Naive thymus-derived CD4-positive, alpha-beta T cell (primary cell): ENCODE measurements at regions not wholly inside any gene's neighbourhood (a gene's known extent, or its start where the extent isn't known, plus 50 kb on each side); places are given as distances from the start of the nearest gene placed in this dataset.

Experiments used
- ATAC-seq: fragments of 150-1000 bp; cut with Tn5 transposase; 2 replicates; pipeline ENCODE4 v1.10.0; 2021; ENCODE audit warnings: mild to moderate bottlenecking, moderate library complexity
- CTCF ChIA-PET: fragments of 350-600 bp; sonication (Branson Sonifier 250); formaldehyde crosslinking; loops from one replicate; lab custom pipeline; 2021; ENCODE audit warnings: antibody characterized with exemption; lab: Charles Lee
- POLR2A ChIA-PET: fragments of 350-600 bp; sonication (Branson Sonifier 250); formaldehyde crosslinking; loops from one replicate; lab custom pipeline; 2021; ENCODE audit warnings: antibody characterized with exemption, inconsistent platforms; lab: Charles Lee
- DNase-seq, 9 donors: peaks; one replicate each; pipeline versions ENCODE4 v3.0.0 to v3.0.0-alpha.2; 2020 to 2022; ENCODE audit warnings: mixed read lengths in 1 of 9
- H3K27ac ChIP-seq: one replicate; pipeline ENCODE4 v1.7.0; 2013; ENCODE audit warnings: mild to moderate bottlenecking, low read depth, low read length, moderate library complexity
- H3K27me3 ChIP-seq, 2 donors: one replicate each; pipeline ENCODE4 v1.7.0; 2013; ENCODE audit warnings: low read length in 2 of 2, mild to moderate bottlenecking in 2 of 2, moderate library complexity in 2 of 2; ENCODE audit not compliant: control insufficient read depth in 2 of 2, insufficient read depth in 2 of 2
- H3K36me3 ChIP-seq, 3 experiments: 1 replicate in 2 of 3; 2 replicates in 1 of 3; pipeline ENCODE4 v1.7.0; 2013; ENCODE audit warnings: low read length in 3 of 3, mild to moderate bottlenecking in 3 of 3, moderate library complexity in 1 of 3; ENCODE audit not compliant: insufficient read depth in 3 of 3, control insufficient read depth in 2 of 3
- H3K4me1 ChIP-seq, 2 donors: one replicate each; pipeline ENCODE4 v1.7.0; 2013; ENCODE audit warnings: low read length in 2 of 2, mild to moderate bottlenecking in 2 of 2, moderate library complexity in 1 of 2; ENCODE audit not compliant: control insufficient read depth in 2 of 2, insufficient read depth in 2 of 2
- H3K4me3 ChIP-seq: 2 replicates; pipeline ENCODE4 v1.7.0; 2013; ENCODE audit warnings: mild to moderate bottlenecking, low read length
- H3K9me3 ChIP-seq, 3 experiments: 1 replicate in 2 of 3; 2 replicates in 1 of 3; pipeline ENCODE4 v1.7.0; 2013; ENCODE audit warnings: low read length in 3 of 3; ENCODE audit not compliant: control insufficient read depth in 2 of 3
- H3K27ac Mint-ChIP-seq, 9 donors: one replicate each; pipeline ENCODE4 v1.8.0; 2020 to 2022; ENCODE audit warnings: mixed read lengths in 9 of 9, mild to moderate bottlenecking in 8 of 9, moderate library complexity in 5 of 9, inconsistent platforms in 2 of 9
- H3K27me3 Mint-ChIP-seq, 5 donors: one replicate each; pipeline ENCODE4 v1.8.0; 2021 to 2022; ENCODE audit warnings: mixed read lengths in 5 of 5, mild to moderate bottlenecking in 1 of 5
- H3K36me3 Mint-ChIP-seq, 5 donors: one replicate each; pipeline ENCODE4 v1.8.0; 2020 to 2022; ENCODE audit warnings: mixed read lengths in 5 of 5, mild to moderate bottlenecking in 3 of 5, inconsistent platforms in 1 of 5
- H3K4me1 Mint-ChIP-seq, 7 donors: one replicate each; pipeline ENCODE4 v1.8.0; 2020 to 2022; ENCODE audit warnings: mixed read lengths in 7 of 7, mild to moderate bottlenecking in 3 of 7, inconsistent platforms in 1 of 7
- H3K4me3 Mint-ChIP-seq, 10 donors: one replicate each; pipeline ENCODE4 v1.8.0; 2020 to 2022; ENCODE audit warnings: mild to moderate bottlenecking in 10 of 10, mixed read lengths in 10 of 10, moderate library complexity in 6 of 10, inconsistent platforms in 2 of 10
- H3K9me3 Mint-ChIP-seq, 11 donors: one replicate each; pipeline ENCODE4 v1.8.0; 2020 to 2022; ENCODE audit warnings: mixed read lengths in 11 of 11, mild to moderate bottlenecking in 4 of 11, inconsistent platforms in 1 of 11, moderate library complexity in 1 of 11
- intact Hi-C, 2 donors: fragments of 100-400 bp; cut with micrococcal nuclease; formaldehyde crosslinking; loops; one replicate each; pipeline ENCODE4 v1.15.1; 2023

DNA sequence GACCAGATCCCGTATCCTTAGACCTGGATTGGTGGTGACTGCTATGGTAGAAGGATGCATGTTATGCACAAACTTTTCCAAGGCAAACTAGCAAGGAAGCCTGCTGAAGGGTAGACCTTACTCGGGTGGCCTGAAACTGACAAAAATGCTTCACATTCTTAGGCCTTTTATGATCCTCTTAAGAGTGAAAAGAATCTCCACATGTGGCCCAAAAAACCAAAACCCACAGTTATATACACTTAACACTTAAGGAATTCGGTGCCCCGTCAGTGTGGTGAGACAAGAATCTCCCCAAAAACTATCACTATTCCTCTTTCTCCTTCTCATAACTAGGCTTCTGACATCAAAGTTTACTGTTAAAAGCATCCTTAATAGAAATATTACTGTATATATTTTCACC is 130.1 kb upstream of the SOX2 start:
- Mint-ChIP-seq H3K27ac (no peak overlapping the region), H3K4me3 (no peak overlapping the region), H3K27me3 (no peaks in the 10 kb centered on the region), H3K4me1 (no peaks in the 10 kb centered on the region), H3K36me3 (no peaks in the 10 kb centered on the region), H3K9me3 (peaks cover 0 to 25% (median 1%) of the 10 kb centered on the region in 11 donors)
- H3K36me3 ChIP-seq, result no peaks in the 10 kb centered on the region
- no peaks in the 10 kb centered on the region for H3K27me3 ChIP-seq
- DNase-seq, result no peak
- no peak for ATAC-seq
- H3K4me1 ChIP-seq, result no peaks in the 10 kb centered on the region
- intact Hi-C loops, result no loop called here
- no peaks in the 10 kb centered on the region for H3K9me3 ChIP-seq
- ChIA-PET POLR2A (no interaction called here), CTCF (no interaction called here)
- H3K27ac ChIP-seq, result no peak overlapping the region
- no peak overlapping the region for H3K4me3 ChIP-seq

DNA sequence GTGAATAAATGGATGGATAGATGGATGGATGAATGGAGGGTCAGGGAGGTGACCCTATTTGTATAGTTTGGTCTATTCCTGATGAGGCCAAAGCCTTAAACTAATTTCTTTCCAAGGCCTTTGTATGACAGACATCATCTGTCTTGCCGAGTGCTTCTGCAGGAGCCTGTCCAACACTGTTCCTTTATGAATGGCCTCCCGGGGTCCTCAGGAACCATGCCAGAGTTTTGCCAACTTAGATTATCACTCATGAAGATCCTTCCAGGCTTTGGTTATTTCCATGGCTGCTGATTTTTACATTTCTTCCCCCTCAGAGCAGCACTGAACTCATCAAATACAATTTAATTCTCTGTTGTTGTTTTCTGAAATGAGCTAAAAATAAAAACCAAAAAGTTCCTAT is 133.0 kb upstream of the SOX2 start:
- Histone ChIP-seq H3K36me3 (no peaks in the 10 kb centered on the region), H3K27ac (no peak overlapping the region), H3K4me1 (no peaks in the 10 kb centered on the region), H3K4me3 (no peak overlapping the region), H3K9me3 (no peaks in the 10 kb centered on the region), H3K27me3 (no peaks in the 10 kb centered on the region)
- Mint-ChIP-seq H3K9me3 (peaks cover 0 to 9% (median 0%) of the 10 kb centered on the region in 11 donors), H3K4me1 (no peaks in the 10 kb centered on the region), H3K36me3 (no peaks in the 10 kb centered on the region), H3K27ac (no peak overlapping the region), H3K27me3 (no peaks in the 10 kb centered on the region), H3K4me3 (no peak overlapping the region)
- no peak for DNase-seq
- no peak for ATAC-seq
- CTCF ChIA-PET, result no interaction called here
- intact Hi-C loops, result no loop called here
- POLR2A ChIA-PET, result no interaction called here

DNA sequence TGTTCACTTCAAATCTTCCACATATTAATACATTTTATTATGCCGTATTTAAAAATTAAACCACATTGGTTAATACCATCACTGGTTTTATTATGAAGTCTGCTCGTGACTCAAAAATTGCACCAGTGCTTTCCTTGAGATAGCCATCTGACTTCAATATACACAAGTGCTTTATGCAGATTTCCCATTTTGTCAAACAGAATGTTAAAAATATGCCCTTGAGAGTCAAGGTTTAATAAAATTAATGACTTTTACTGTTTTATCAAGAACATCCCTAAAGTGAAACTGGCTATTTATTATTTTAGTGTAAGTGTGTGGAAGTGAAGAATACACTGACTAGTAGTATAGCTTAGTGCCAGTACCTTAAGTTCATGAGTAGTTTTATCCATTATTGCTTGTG is 139.3 kb upstream of the SOX2 start:
- ATAC-seq, result no peak

DNA sequence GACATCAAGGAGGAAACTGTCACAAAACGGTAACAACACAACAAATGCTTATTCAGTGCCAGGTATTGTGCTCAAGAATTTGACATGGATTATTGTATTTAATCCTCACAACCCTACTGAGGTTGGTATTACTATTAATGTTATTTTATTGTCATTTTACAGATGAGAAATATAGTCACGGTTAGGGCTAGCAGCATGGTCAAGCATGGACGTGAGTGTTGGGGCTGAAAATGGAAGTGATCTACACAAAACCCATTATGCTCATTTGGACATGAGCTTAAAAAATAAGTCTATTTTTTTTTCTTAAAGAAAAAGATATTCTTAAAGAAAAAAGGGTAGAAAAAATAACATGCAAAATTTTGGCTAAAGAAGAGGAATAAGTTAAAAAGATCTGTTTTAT is 141.3 kb upstream of the SOX2 start:
- Mint-ChIP-seq H3K4me1 (no peaks in the 10 kb centered on the region), H3K27me3 (no peaks in the 10 kb centered on the region), H3K27ac (no peak overlapping the region), H3K4me3 (no peak overlapping the region), H3K9me3 (peaks cover 0 to 8% (median 2%) of the 10 kb centered on the region in 11 donors), H3K36me3 (no peaks in the 10 kb centered on the region)
- ChIA-PET POLR2A (no interaction called here), CTCF (no interaction called here)
- H3K27ac ChIP-seq, result no peak overlapping the region
- DNase-seq, result no peak
- no peaks in the 10 kb centered on the region for H3K27me3 ChIP-seq
- H3K36me3 ChIP-seq, result no peaks in the 10 kb centered on the region
- no peak overlapping the region for H3K4me3 ChIP-seq
- intact Hi-C loops, result no loop called here
- no peak for ATAC-seq
- no peaks in the 10 kb centered on the region for H3K4me1 ChIP-seq
- no peaks in the 10 kb centered on the region for H3K9me3 ChIP-seq

More for the DNA sequence above, 139.3 kb upstream of the SOX2 start:
- Mint-ChIP-seq H3K27me3 (no peaks in the 10 kb centered on the region), H3K27ac (no peak overlapping the region), H3K36me3 (no peaks in the 10 kb centered on the region), H3K4me3 (no peak overlapping the region), H3K4me1 (no peaks in the 10 kb centered on the region), H3K9me3 (peaks cover 0 to 8% (median 2%) of the 10 kb centered on the region in 11 donors)
- Histone ChIP-seq H3K36me3 (no peaks in the 10 kb centered on the region), H3K9me3 (no peaks in the 10 kb centered on the region), H3K27ac (no peak overlapping the region), H3K27me3 (no peaks in the 10 kb centered on the region), H3K4me1 (no peaks in the 10 kb centered on the region), H3K4me3 (no peak overlapping the region)
- DNase-seq, result no peak
- POLR2A ChIA-PET, result no interaction called here
- intact Hi-C loops, result no loop called here
- CTCF ChIA-PET, result no interaction called here

DNA sequence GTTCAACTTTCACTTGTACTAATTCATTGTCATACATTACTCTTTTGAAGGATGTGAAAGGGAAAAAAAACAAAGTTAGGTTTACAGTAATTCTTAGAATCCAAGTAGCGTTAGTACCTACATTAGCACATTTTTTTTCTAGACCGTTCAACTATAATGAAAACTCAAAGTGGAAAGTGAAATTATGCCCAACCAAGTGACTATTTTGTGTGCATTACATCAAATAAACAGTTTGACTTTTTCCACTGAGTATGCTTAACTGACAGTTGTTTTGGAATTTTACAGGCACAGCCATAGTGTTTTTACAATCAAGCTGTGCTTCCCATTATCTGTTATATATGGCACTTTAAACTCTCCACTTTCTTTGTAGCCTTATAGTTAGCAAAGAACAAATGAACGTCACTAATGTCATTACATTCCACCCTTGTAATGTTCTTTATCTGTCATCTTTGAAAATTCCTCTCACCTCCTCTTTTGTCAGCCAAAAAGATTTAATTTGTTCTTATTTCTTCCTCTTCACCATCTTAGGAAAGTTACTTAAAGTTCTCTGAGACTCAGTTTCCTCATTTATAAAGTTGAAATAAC is 142.3 kb upstream of the SOX2 start:
- H3K4me3 Mint-ChIP-seq, result no peak overlapping the region
- no peak for ATAC-seq
- H3K4me1 ChIP-seq, result no peaks in the 10 kb centered on the region
- H3K9me3 ChIP-seq, result no peaks in the 10 kb centered on the region
- H3K27me3 Mint-ChIP-seq, result no peaks in the 10 kb centered on the region
- H3K4me1 Mint-ChIP-seq, result no peaks in the 10 kb centered on the region
- H3K9me3 Mint-ChIP-seq, result peaks cover 0 to 8% (median 2%) of the 10 kb centered on the region in 11 donors
- no peak overlapping the region for H3K27ac Mint-ChIP-seq
- DNase-seq, result no peak
- intact Hi-C loops, result no loop called here
- H3K4me3 ChIP-seq, result no peak overlapping the region
- no peaks in the 10 kb centered on the region for H3K36me3 Mint-ChIP-seq
- ChIA-PET CTCF (no interaction called here), POLR2A (no interaction called here)
- no peaks in the 10 kb centered on the region for H3K36me3 ChIP-seq
- H3K27ac ChIP-seq, result no peak overlapping the region
- H3K27me3 ChIP-seq, result no peaks in the 10 kb centered on the region

DNA sequence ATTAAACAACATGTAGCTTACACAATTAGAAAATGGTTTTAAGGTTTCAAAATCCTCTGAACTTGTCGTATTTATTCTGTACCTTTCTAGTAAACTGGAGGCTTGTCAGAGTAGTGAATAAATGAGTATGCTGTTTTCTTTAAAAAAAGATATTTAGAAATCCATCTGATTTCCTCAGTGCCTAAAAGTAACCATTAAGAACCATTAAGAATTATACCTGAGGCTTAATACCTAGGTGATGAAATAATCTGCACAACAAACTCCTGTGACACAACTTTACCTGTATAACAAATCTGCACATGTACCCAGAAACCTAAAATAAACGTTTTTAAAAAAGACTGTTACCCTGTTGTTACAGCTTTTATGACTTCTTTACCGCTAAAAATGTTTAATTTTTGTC is 143.0 kb upstream of the SOX2 start:
- Mint-ChIP-seq H3K27me3 (no peaks in the 10 kb centered on the region), H3K9me3 (peaks cover 0 to 8% (median 2%) of the 10 kb centered on the region in 11 donors), H3K4me1 (no peaks in the 10 kb centered on the region), H3K27ac (no peak overlapping the region), H3K36me3 (no peaks in the 10 kb centered on the region), H3K4me3 (no peak overlapping the region)
- ATAC-seq (no peak), DNase-seq (no peak)
- intact Hi-C loops, result no loop called here
- no peaks in the 10 kb centered on the region for H3K27me3 ChIP-seq
- POLR2A ChIA-PET, result no interaction called here
- no peak overlapping the region for H3K27ac ChIP-seq
- no peaks in the 10 kb centered on the region for H3K36me3 ChIP-seq
- CTCF ChIA-PET, result no interaction called here
- H3K4me3 ChIP-seq, result no peak overlapping the region
- no peaks in the 10 kb centered on the region for H3K9me3 ChIP-seq
- H3K4me1 ChIP-seq, result no peaks in the 10 kb centered on the region

DNA sequence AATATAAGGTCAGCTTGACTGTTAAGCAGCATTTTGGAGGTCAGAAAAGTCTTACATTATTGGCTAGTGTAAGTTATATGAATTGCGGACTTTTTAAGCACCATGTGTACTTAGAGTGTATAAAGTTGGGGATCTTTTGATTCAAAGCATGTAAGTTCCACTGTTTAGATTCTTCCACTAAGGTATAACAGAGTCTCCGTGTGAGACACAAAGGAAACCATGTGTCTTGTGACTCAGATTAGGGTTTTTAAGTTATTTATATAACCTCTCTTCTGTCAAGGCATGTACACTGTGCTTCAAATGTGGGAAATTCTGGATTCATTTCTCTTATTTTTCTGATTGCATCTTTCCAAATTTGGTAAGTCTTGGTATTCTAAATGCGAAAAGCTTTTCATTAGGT is 143.5 kb upstream of the SOX2 start:
- no peak overlapping the region for H3K4me3 Mint-ChIP-seq
- no peak for ATAC-seq
- intact Hi-C loops, result no loop called here

More for the DNA sequence above, 143.5 kb upstream of the SOX2 start:
- no peak for DNase-seq
- Mint-ChIP-seq H3K36me3 (no peaks in the 10 kb centered on the region), H3K27ac (no peak overlapping the region), H3K4me1 (no peaks in the 10 kb centered on the region), H3K27me3 (no peaks in the 10 kb centered on the region), H3K9me3 (peaks cover 0 to 8% (median 2%) of the 10 kb centered on the region in 11 donors)
- H3K27ac ChIP-seq, result no peak overlapping the region
- H3K36me3 ChIP-seq, result no peaks in the 10 kb centered on the region
- no peak overlapping the region for H3K4me3 ChIP-seq
- no peaks in the 10 kb centered on the region for H3K27me3 ChIP-seq
- CTCF ChIA-PET, result no interaction called here
- H3K9me3 ChIP-seq, result no peaks in the 10 kb centered on the region
- POLR2A ChIA-PET, result no interaction called here
- no peaks in the 10 kb centered on the region for H3K4me1 ChIP-seq
